ENCODE measurements at regions not wholly inside any gene's neighbourhood (a gene's known extent, or its start where the extent isn't known, plus 50 kb on each side); places are given as distances from the start of the nearest gene placed in this dataset.
A peak's percentile ranks its signal among the peaks of the same experiment; 100 is the strongest.

DNA sequence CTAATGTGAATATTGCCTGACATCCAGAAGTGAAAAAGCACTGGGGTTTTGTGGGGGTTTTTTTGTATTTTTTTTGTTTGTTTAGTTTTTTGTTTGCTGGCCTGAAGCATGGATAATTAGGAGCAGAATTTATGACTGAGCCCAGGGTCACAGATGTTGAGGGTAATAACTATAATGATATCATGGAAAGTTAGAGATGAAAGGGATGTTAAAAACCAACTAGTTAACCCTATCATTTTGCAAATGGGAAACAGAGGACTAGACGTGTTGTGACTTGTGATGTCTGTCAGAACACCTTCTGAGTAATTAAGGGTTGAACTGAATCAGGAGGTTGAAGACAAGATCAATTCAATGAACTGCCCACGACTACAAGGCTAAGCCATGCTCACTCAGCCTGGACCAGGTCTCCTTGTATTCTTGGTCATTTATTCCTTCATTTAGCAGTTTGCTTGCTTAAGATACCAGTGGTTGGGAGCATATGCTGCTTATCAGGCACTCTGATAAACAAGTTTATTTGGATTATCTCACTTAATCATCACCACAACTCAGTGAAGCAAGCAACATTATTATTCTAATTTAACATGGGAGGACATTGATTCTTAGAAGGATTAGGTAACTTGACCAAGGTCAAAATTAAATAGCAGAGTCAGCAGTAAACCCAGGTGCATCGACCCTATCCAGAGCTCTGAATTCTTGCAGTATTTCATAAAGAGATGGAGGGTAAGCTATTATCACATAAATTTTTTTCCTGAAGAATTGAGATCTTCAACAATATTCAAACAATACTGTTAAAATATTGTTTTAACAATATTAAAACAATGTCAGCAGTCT is 75.7 kb upstream of the PIK3R1 start:
- DNase-seq (ENCODE audit: extremely low spot score in 2 of 2) = no peak
- TF ChIP-seq, protein P1, sequence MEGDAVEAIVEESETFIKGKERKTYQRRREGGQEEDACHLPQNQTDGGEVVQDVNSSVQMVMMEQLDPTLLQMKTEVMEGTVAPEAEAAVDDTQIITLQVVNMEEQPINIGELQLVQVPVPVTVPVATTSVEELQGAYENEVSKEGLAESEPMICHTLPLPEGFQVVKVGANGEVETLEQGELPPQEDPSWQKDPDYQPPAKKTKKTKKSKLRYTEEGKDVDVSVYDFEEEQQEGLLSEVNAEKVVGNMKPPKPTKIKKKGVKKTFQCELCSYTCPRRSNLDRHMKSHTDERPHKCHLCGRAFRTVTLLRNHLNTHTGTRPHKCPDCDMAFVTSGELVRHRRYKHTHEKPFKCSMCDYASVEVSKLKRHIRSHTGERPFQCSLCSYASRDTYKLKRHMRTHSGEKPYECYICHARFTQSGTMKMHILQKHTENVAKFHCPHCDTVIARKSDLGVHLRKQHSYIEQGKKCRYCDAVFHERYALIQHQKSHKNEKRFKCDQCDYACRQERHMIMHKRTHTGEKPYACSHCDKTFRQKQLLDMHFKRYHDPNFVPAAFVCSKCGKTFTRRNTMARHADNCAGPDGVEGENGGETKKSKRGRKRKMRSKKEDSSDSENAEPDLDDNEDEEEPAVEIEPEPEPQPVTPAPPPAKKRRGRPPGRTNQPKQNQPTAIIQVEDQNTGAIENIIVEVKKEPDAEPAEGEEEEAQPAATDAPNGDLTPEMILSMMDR (IDR thresholded peaks at IDR 0.05) = no peak
- TF ChIP-seq POLR2A (IDR thresholded peaks at IDR 0.05) (no peak), POLR2AphosphoS5 (IDR thresholded peaks at IDR 0.05; ENCODE audit: insufficient read depth in 1 of 2, low read depth in 1 of 2) (no peak)
- no peaks in the 10 kb centered on the region for H3K9me3 ChIP-seq
- peaks cover 16% of the 10 kb centered on the region for H3K4me1 ChIP-seq
- H3K27ac ChIP-seq = no peak overlapping the region
- no peaks in the 10 kb centered on the region for H3K27me3 ChIP-seq
- intact Hi-C loops (cut with DNase I) = no loop called here
- H3K36me3 ChIP-seq = no peaks in the 10 kb centered on the region
- no peak overlapping the region for H3K4me3 ChIP-seq

DNA sequence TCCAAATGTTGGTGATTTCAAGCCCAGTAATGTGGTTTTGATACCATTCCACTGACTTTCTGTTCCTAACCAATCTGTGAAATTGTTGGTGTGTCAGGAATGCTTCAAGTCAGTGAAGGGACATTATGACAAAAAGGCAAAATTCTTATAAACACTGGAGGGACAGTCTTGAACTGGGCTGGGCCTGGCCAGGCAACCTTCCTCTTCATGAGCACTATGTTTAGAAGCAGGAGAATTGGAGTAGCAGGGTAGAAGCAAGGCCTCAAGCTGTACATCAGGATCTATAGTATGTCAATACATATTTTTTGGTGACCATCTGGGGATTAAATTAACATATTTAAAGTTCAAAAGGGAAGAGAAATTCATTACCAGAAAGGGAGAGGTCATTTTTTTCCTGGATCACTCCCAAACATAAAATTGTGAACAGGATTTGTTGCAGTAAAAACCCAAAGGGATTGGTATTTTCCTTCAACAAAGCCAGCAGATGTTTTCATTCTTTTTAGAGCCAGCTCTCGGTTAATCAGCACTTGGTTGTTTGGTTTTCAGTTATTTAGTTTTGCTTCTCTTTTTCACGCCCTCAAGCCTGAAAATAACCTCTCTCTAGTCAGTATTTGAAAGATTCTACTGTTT is 77.9 kb upstream of the PIK3R1 start:
- Histone ChIP-seq H3K36me3 (no peaks in the 10 kb centered on the region), H3K27ac (peak overlapping the region; percentile 31), H3K4me3 (no peak overlapping the region), H3K9me3 (no peaks in the 10 kb centered on the region), H3K4me1 (peaks cover 16% of the 10 kb centered on the region), H3K27me3 (no peaks in the 10 kb centered on the region)
- no peak for DNase-seq (ENCODE audit: extremely low spot score in 2 of 2)
- intact Hi-C loops (cut with DNase I) = no loop called here
- TF ChIP-seq, protein P1 (IDR thresholded peaks at IDR 0.05) = no peak
- no peak for TF ChIP-seq POLR2AphosphoS5 (IDR thresholded peaks at IDR 0.05; ENCODE audit: insufficient read depth in 1 of 2, low read depth in 1 of 2)

DNA sequence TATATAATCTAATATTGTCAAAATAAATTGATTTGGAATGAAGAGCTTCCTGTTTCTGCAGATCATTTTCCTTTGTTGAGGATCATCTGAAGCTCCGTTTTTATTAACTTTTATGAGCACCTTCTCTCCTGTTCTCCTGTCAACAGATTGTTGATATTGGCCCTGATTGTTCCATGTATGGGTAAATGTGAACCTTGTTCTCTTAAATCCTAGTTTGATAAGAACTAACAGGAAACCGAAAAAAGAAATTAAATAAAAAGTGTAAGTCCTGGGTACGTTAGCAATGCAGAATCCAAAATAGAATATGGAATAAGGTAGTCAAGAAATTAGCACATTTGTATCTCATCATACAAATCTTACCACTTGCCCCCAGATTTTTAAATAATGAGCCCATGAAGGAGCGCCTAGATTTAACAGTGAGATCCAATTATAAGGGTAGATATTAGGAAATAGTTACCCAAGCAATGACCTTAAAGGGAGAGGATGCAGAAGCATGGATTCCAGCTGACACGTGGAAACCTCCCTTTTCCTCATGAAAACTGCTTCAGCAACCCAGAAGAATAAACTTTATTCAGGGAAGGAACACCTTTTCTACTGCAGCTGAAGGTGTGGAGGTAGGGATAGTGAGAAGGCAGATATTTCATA is 80.8 kb upstream of the PIK3R1 start:
- H3K27ac ChIP-seq = no peak overlapping the region
- intact Hi-C loops (cut with DNase I) = no loop called here
- H3K4me3 ChIP-seq = no peak overlapping the region

DNA sequence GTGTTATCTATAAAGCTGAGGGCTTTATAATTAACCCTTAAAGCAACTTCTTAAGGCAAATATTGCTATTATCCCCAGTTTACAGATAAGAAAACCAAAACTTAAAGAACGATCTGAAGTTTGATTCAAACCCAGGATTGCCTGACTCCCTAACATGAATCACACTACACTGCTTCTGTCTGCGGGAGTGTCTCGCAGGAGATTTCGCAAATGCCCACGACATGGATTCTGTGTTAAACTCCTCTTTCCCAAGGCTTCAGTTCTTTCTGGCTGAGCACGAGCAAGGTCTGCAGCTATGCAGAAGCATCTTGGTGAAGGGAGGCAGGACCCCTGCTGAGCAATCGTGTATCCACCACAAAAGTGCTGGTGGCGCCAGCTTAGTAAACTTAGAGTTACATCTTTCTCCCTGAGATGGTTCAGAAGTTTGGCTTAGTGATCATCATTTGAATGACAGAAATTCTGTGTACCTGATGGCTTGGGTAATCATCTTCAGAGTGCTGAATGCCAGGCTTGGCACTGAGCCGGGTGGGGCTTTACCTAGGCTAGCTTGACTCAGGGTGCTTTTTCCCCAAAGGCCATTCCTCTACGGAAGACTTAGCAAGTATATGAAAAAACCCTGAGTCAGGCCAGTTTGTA is 81.4 kb upstream of the PIK3R1 start:
- Histone ChIP-seq H3K4me3 (no peak overlapping the region), H3K27me3 (no peaks in the 10 kb centered on the region), H3K36me3 (no peaks in the 10 kb centered on the region), H3K4me1 (peaks cover 9% of the 10 kb centered on the region), H3K27ac (no peak overlapping the region), H3K9me3 (no peaks in the 10 kb centered on the region)
- intact Hi-C loops (cut with DNase I) = no loop called here
- no peak for DNase-seq (ENCODE audit: extremely low spot score in 2 of 2)
- no peak for TF ChIP-seq POLR2A (IDR thresholded peaks at IDR 0.05)
- TF ChIP-seq, protein P1 (IDR thresholded peaks at IDR 0.05) = no peak
- TF ChIP-seq POLR2AphosphoS5 (IDR thresholded peaks at IDR 0.05; ENCODE audit: insufficient read depth in 1 of 2, low read depth in 1 of 2) = no peak

More for the DNA sequence above, 80.8 kb upstream of the PIK3R1 start:
- no peak for TF ChIP-seq POLR2A (IDR thresholded peaks at IDR 0.05)
- TF ChIP-seq, protein P1 (IDR thresholded peaks at IDR 0.05) = no peak
- TF ChIP-seq POLR2AphosphoS5 (IDR thresholded peaks at IDR 0.05; ENCODE audit: insufficient read depth in 1 of 2, low read depth in 1 of 2) = no peak
- Histone ChIP-seq H3K36me3 (no peaks in the 10 kb centered on the region), H3K27me3 (no peaks in the 10 kb centered on the region), H3K9me3 (no peaks in the 10 kb centered on the region), H3K4me1 (peaks cover 15% of the 10 kb centered on the region)
- no peak for DNase-seq (ENCODE audit: extremely low spot score in 2 of 2)

Measured in vagina (tissue), 2 donors.